HepG2 (cell line): ENCODE measurements at regions not wholly inside any gene's neighbourhood (a gene's known extent, or its start where the extent isn't known, plus 50 kb on each side); places are given as distances from the start of the nearest gene placed in this dataset.
"Not testable (repeated sequence)": the region's sequence is repeated elsewhere in the genome, so short reads cannot be mapped to it uniquely, and the experiment has no call there.

Experiments used
- ATAC-seq: fragments of 200-7000 bp; cut with Tn5 transposase; 3 replicates; pipeline ENCODE4 v1.9.1; 2020; ENCODE audit warnings: mild to moderate bottlenecking, moderate library complexity
- BruUV-seq: library from RNA; stranded (reverse); fragments of 400-500 nt; replicated peaks from 2 replicates; lab custom pipeline; 2021; lab: Mats Ljungman, UMichigan
- CTCF ChIA-PET: fragments of 300-600 bp; formaldehyde crosslinking; extraction: SDS; loops from one replicate; lab custom pipeline; 2021; ENCODE audit warnings: low total read pairs, inconsistent platforms, low intra/inter-chr PET ratio; lab: Yijun Ruan, JAX
- POLR2A ChIA-PET: fragments of 350-600 bp; sonication (Branson Sonifier 250); formaldehyde crosslinking; loops from one replicate; lab custom pipeline; 2020; ENCODE audit warnings: antibody characterized with exemption, inconsistent platforms; lab: Yijun Ruan, JAX
- DNase-seq: peaks from one replicate; pipeline ENCODE4 v3.0.0-alpha.2; 2015; ENCODE audit warnings: low spot score
- FAIRE-seq: peaks from 3 replicates; lab custom pipeline; 2011; peaks lifted over from hg19 to GRCh38; lab: Jason Lieb, UNC
- H2AFZ ChIP-seq: one replicate; pipeline ENCODE4 v1.6.1; 2011; ENCODE audit warnings: low read length, inconsistent platforms
- H3K27ac ChIP-seq: fragments of 300-600 bp; 3 replicates; pipeline ENCODE4 v1.8.0; 2011; ENCODE audit warnings: mixed run types, mild to moderate bottlenecking, mixed read lengths, low read length, inconsistent platforms; ENCODE audit not compliant: insufficient read depth; ENCODE audit errors: extremely low read length
- H3K27me3 ChIP-seq, 2 experiments: fragments of 200-600 bp in 1 of 2; 2 replicates in 1 of 2; 3 replicates in 1 of 2; pipeline versions ENCODE4 v1.6.0 to v1.8.0; 2011; ENCODE audit warnings: low read length in 2 of 2, mild to moderate bottlenecking in 2 of 2, moderate library complexity in 2 of 2, inconsistent platforms in 1 of 2; ENCODE audit not compliant: insufficient read depth in 2 of 2, control insufficient read depth in 1 of 2
- H3K36me3 ChIP-seq, 2 experiments: fragments of 200-600 bp in 1 of 2; replicated peaks in 1 of 2; 2 replicates in 1 of 2; 3 replicates in 1 of 2; pipeline versions ENCODE4 v1.5.1 to v1.8.0; 2011; ENCODE audit warnings: low read length in 2 of 2, inconsistent platforms in 1 of 2; ENCODE audit not compliant: insufficient read depth in 2 of 2, control insufficient read depth in 1 of 2
- H3K4me1 ChIP-seq: 2 replicates; pipeline ENCODE4 v1.5.1; 2012; ENCODE audit warnings: low read length, inconsistent platforms; ENCODE audit not compliant: insufficient read depth
- H3K4me2 ChIP-seq: 2 replicates; pipeline ENCODE4 v1.6.0; 2011; ENCODE audit warnings: low read depth, low read length, inconsistent platforms
- H3K4me3 ChIP-seq, 3 experiments: fragments of 200-600 bp in 1 of 3; sonication (generic), shearing (Covaris generic) in 1 of 3; replicated peaks in 1 of 3; 2 replicates each; pipeline ENCODE4 v1.5.1; 2011 to 2016; ENCODE audit warnings: low read length in 3 of 3, inconsistent platforms in 2 of 3, low read depth in 2 of 3, mild to moderate bottlenecking in 2 of 3, control low read depth in 1 of 3, mixed read lengths in 1 of 3; ENCODE audit not compliant: insufficient read depth in 1 of 3
- H3K79me2 ChIP-seq: one replicate; pipeline ENCODE4 v1.6.1; 2011; ENCODE audit warnings: low read length, inconsistent platforms; ENCODE audit not compliant: insufficient read depth
- H3K9ac ChIP-seq: 2 replicates; pipeline ENCODE4 v1.6.0; 2011; ENCODE audit warnings: mild to moderate bottlenecking, low read depth, low read length, inconsistent platforms; ENCODE audit not compliant: insufficient read depth
- H3K9me3 ChIP-seq: 2 replicates; pipeline ENCODE4 v1.5.1; 2012; ENCODE audit warnings: mild to moderate bottlenecking, low read length
- H4K20me1 ChIP-seq: 2 replicates; pipeline ENCODE4 v1.6.0; 2011; ENCODE audit warnings: inconsistent platforms, mild to moderate bottlenecking, low read length, moderate library complexity; ENCODE audit not compliant: insufficient read depth
- MAZ ChIP-seq, 2 experiments: sonication (generic) in 1 of 2; formaldehyde crosslinking in 1 of 2; IDR thresholded peaks; 2 replicates each; pipeline versions ENCODE4 v1.5.0 to v1.6.1; 2012 to 2020; ENCODE audit warnings: low read depth in 2 of 2, mild to moderate bottlenecking in 2 of 2, borderline replicate concordance in 1 of 2, improper control_type of control experiment in 1 of 2, low read length in 1 of 2, missing genetic modification reagents in 1 of 2, moderate library complexity in 1 of 2
- PITX1 ChIP-seq: sonication (generic); formaldehyde crosslinking; IDR thresholded peaks from 2 replicates; pipeline ENCODE4 v1.5.1; 2020; ENCODE audit warnings: mild to moderate bottlenecking, missing genetic modification reagents
- SIN3B ChIP-seq: fragments of 150-350 bp; IDR thresholded peaks from 2 replicates; pipeline ENCODE4 v1.6.1; 2014; ENCODE audit warnings: low read length
- SP5 ChIP-seq: IDR thresholded peaks from 2 replicates; pipeline ENCODE4 v1.6.1; 2016; ENCODE audit warnings: low read depth, borderline replicate concordance
- ZBTB49 ChIP-seq: sonication (generic); formaldehyde crosslinking; IDR thresholded peaks from 2 replicates; pipeline ENCODE4 v1.4.0; 2020; ENCODE audit warnings: missing genetic modification reagents, borderline replicate concordance
- ZFP91 ChIP-seq: sonication (generic); formaldehyde crosslinking; IDR thresholded peaks from 2 replicates; pipeline ENCODE4 v1.9.0; 2022; ENCODE audit warnings: missing genetic modification reagents, mild to moderate bottlenecking, borderline replicate concordance
- ZNF75D ChIP-seq: sonication (generic); formaldehyde crosslinking; IDR thresholded peaks from 2 replicates; pipeline ENCODE4 v1.8.1; 2023; ENCODE audit warnings: missing genetic modification reagents, mild to moderate bottlenecking, borderline replicate concordance
- ZNF761 ChIP-seq: sonication (generic); formaldehyde crosslinking; conservative IDR thresholded peaks from 2 replicates; pipeline ENCODE4 v1.4.0; 2020; ENCODE audit warnings: mild to moderate bottlenecking, missing genetic modification reagents
- WGBS: methylation state at CpG from one replicate; pipeline ENCODE4 v1.1.6; 2017; ENCODE audit warnings: low lambda C conversion rate; 5-methylcytosine and 5-hydroxymethylcytosine counted together
- in situ Hi-C: cut with HindIII; loops from 2 replicates; pipeline ENCODE4 v1.10.0; 2017; ENCODE audit warnings: low pct_unique_long_range_greater_than_20kb; ENCODE audit not compliant: extremely low pct_ligation_motif_present
- intact Hi-C: fragments of 100-400 bp; cut with micrococcal nuclease; formaldehyde crosslinking; loops from one replicate; pipeline ENCODE4 v1.10.0; 2022; ENCODE audit not compliant: unreplicated experiment
- TF ChIP-seq, protein P1 (sequence below): sonication (generic); formaldehyde crosslinking; IDR thresholded peaks from 2 replicates; pipeline ENCODE4 v1.5.0; 2020; ENCODE audit warnings: mild to moderate bottlenecking, low read depth, missing genetic modification reagents, borderline replicate concordance

GRCh38 chr1:60615666-60616065 lies 466.7 kb upstream of the NFIA start (continued):
- no peak for TF ChIP-seq ZNF75D (CRISPR knock-in tag)

- TF ChIP-seq ZNF761 (CRISPR knock-in tag) (no peak), MAZ (IDR thresholded peaks at IDR 0.05; ENCODE audit: borderline replicate concordance, low read depth, low read length) (no peak), MAZ (CRISPR knock-in tag; IDR thresholded peaks at IDR 0.05; ENCODE audit: low read depth) (no peak), ZFP91 (no peak), SP5 (CRISPR knock-in tag) (no peak), ZBTB49 (CRISPR knock-in tag) (no peak), PITX1 (no peak), SIN3B (no peak)
- TF ChIP-seq, protein P1, sequence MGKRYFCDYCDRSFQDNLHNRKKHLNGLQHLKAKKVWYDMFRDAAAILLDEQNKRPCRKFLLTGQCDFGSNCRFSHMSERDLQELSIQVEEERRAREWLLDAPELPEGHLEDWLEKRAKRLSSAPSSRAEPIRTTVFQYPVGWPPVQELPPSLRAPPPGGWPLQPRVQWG (CRISPR knock-in tag) = no peak
- TF ChIP-seq, all 625 proteins: peak for 0
- FAIRE-seq (no peak), DNase-seq (no peak), ATAC-seq (no peak)
- WGBS = 72% methylated on average over 4 of the region's 4 CpGs
- no TSS peak for BruUV-seq
- Histone ChIP-seq H3K4me3 (no peak overlapping the region), H3K9ac (no peak overlapping the region), H3K79me2 (no peaks in the 10 kb centered on the region), H3K27ac (no peak overlapping the region), H3K27me3 (no peaks in the 10 kb centered on the region), H3K36me3 (no peaks in the 10 kb centered on the region), H3K4me2 (no peak overlapping the region), H3K4me1 (no peaks in the 10 kb centered on the region), H3K9me3 (no peaks in the 10 kb centered on the region), H2AFZ (no peak overlapping the region), H4K20me1 (no peaks in the 10 kb centered on the region)
- intact Hi-C loops = no loop called here
- ChIA-PET POLR2A (no interaction called here), CTCF (no interaction called here)
- in situ Hi-C loops = no loop called here
Observed at GRCh38 chr1:60612790-60613189, 469.6 kb upstream of the NFIA start.

- H2AFZ ChIP-seq, intact Hi-C loops, BruUV-seq, H3K9me3 ChIP-seq, FAIRE-seq, H3K27ac ChIP-seq, in situ Hi-C loops, H3K36me3 ChIP-seq, H3K27me3 ChIP-seq, POLR2A ChIA-PET, DNase-seq, CTCF ChIA-PET, H4K20me1 ChIP-seq, ATAC-seq, H3K79me2 ChIP-seq, H3K4me1 ChIP-seq, H3K9ac ChIP-seq, H3K4me2 ChIP-seq, H3K4me3 ChIP-seq: not testable (repeated sequence)
- WGBS = 50% methylated on average over 1 of the region's 1 CpG
Observed at GRCh38 chr1:60606921-60607320, 475.4 kb upstream of the NFIA start.
